Activated CD8-positive, alpha-beta memory T cell treated with anti-CD3 and anti-CD28 coated beads, Interleukin-2, amount 50 U/mL, for 1 hour (primary cell): ENCODE measurements at regions not wholly inside any gene's neighbourhood (a gene's known extent, or its start where the extent isn't known, plus 50 kb on each side); places are given as distances from the start of the nearest gene placed in this dataset.

Experiments
- DNase-seq: peaks from one replicate; pipeline ENCODE4 v3.0.0-alpha.2; 2020; ENCODE audit errors: extremely low read depth

DNA sequence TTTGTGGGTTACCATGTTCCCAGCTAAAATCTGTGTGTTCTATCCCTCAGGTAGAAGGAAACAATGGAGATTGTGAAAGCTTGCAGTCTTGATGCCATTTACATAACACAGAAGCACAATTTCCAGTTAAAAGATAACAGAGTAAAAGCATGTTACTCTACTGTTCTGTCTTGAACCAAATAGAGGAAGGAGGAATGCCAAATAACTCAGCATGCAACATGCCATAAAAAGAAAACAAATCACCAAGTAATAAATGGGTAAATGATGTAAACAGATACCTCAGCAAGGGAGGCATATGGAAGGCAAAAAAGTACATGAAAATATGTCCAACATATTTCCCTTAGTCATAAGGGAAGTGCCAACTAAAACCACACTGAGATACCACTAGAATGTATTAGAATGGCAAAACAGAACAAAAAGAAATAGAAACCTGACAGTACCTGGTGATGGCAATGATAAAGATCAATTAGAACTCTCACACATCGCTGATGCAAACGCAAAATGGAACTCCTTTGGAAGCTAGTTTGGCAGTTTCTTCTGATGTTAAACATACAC, 502.6 kb upstream of the HS3ST1 start:
- DNase-seq: no peak

DNA sequence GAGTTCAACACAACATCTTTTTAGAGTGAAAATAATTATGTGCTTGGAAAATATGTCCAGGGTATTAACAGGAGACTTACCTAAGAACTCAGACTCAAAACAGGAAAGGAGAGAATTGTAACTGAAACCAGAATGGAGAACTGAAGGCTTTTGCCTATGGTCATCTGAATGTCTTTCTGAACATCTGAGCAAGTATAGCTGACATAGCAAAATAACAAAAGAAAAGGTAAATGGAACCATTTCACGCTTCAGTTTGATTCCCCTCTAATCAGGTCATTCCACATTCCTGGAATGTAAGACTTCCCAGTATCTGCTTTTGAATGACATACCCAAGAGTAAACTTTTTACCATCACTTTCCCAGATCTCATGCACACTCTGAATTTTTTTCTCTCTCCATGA, 500.4 kb upstream of the HS3ST1 start:
- no peak for DNase-seq

DNA sequence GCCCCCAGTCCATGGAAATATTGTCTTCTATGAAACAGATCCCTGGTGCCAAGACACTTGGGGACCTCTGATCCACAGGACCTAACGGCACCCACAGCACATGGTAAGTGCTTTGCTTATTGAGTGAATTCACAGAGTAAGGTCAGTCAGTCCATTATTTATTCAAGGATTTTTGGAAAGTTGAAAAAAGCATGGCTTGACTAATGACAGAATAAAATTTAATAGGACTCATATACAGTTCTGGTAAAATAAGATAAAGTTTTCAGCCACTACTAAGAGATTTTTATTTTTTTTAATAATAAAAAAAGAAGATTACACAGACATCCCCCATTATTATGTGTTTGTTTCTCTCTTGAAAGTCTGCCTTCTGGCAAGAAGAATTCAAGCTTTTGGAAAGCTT, 490.6 kb upstream of the HS3ST1 start:
- no peak for DNase-seq

DNA sequence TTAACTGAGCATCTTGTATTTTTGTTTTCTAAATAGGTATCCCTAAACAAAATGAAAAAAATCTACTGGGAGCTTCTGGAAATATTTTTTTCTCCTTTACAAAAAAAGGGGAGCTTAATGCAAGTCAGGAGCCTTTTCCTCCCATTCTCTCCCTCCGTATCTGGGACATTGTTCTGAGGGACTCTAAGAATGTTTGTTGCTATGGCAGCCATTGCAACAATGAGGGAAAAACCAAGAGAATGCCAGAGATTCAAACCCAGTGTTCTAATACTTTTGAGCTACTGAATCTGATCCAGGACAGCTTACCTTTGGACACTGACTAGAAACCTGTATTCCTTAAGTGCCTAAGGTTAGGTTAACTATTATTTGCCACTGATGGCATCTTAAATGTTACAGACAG, 485.7 kb upstream of the HS3ST1 start:
- DNase-seq: no peak

DNA sequence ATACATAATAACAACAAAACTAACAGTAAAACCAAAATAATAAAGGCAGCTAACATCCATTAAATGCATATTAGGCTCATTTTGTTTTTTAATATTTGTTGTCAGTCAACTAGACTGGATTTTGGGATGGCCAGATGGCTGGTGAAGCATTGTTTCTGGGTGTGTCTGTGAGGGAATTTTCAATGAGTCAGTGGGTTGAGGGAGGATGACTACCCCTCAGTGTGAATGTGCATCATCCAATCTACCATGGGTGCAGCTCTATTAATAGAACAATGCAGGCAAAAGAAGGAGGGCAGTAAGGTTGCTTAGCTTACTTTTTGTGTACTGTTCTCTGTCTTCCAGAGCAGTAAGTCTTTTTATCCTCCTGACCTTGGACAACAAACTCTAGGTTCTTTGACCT, 484.2 kb upstream of the HS3ST1 start:
- no peak for DNase-seq

DNA sequence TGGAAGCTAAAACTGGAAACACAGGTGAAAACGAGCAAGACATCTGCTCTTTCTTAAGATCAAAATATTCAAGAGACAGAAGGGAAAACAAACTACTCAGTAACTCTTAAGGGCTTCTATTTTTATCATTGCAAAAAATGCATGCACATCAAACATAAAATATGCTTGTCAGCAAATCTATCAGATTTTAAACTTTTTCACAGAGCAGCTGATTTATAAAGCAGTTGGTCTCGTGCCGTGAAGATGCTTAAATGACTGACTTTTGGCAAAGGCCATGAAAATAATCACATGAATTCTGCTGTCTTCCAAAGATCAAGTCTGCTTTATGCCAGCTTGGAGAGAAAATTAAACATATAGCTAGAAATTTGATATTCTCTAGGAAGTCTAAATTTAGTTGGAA, 482.1 kb upstream of the HS3ST1 start:
- no peak for DNase-seq

DNA sequence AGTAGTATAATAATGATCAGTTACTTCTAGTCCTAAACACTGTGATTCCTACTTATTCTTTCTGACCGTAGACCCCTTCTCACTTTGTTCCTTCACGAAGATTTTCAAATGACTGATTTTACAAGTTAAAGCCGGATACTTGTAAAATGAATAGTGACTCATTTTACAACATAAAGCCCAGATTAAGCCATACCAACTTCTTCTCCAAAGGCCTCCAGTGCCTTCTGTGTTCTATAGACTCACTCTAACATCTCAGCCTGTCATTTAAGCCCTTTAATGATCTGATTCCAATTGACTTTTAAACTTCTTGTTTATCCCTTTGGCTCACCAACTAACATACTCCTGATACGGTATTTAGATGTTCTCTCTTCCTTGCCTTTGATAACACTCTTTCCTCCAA, 480.0 kb upstream of the HS3ST1 start:
- DNase-seq: no peak

DNA sequence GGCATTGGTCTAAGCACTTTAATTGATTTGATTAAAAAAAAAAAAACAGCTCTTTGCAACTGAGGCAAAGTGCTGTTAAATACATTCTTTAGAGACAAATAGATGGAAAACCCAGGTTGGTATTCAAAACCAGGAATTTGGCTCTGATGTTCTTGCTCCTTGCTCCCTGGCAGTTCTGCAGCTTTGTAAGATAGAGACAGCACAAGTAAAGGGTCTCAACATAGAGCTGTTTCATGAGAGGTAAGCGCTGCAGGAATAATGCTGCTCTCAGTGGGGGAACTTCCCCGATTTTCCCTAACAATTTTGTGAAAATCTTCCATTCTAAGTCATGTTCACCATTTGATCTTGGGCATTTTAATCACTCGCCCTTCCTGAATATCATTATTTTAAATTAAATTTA, 479.5 kb upstream of the HS3ST1 start:
- no peak for DNase-seq

DNA sequence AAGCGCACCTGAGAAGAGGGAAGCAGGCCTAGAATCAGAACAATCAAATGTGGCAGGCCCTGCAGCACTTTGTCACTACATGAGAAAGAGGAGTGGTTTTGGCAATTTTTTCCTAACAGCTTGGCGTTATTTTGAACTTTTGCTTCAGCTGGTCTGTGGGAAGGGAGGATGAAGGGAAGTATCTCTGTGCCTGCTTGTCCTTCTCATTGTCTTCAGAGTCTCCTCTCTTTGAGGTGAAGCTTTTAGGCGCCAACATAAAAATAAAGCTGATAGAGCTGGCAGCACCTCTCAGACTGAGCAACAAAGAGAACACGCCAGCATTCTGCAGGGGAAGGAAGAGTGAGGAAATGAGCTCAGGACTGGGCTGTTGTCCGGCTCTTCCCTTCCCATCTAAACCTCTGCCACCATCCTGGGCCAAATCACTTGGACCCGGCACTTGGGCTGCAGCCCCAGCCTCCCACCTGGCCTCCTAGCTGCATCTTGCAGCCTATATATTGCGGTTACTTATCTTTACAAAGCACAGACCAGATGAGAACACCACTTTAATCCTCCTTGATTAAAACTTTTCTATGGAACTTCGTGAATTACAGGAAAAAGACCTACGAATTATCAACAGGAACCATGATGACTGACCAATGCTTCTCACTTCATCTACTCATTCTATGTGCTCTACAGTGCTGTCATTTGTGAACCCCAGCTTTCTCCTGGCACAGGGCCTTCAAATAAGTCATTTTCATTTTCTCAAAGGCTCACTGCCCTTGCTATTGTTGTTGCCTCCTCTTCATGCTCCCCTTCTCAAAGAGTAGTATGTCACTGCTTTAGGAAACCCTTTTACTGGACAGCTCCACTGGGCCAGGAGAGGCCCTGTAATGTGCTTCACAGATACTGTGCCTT, 476.4 kb upstream of the HS3ST1 start:
- no peak for DNase-seq

DNA sequence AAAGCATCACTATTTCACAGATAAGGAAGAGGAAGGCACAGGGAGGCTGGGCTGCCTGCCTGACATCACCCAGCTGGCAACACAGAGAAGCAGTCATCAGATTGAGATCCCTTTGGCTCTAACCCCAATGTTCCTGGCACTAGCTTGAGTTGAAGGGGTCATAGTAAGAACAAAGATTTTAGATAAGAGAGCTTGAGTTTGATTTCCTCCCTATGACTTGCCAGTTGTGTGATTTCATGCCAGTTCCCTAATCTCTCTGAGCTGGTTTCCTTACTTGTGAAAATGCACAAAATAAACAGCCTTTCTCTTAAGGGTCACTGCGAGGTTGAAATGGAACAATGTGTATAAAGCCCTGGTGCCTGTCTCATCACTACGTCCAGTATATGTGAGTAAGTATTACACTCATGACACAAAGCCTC, 475.4 kb upstream of the HS3ST1 start:
- DNase-seq: no peak

DNA sequence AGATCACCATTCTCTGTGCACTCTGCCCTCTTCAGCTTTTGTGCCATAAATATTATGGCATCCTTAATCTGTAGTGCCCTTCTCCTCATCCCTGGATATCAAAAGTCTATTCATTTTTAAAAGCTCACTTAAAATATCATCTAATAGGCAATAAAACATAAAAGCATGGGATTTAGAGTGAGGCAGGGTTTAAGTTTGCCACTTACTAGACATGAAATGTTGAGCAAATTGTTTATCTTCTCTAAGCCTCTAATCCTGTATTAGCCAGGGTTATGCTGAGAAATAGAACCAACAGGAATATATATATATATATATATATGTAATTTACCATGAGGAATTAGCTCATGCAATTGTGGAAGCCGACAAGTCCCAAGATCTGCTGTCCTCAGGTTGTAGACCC, 472.4 kb upstream of the HS3ST1 start:
- DNase-seq: no peak

DNA sequence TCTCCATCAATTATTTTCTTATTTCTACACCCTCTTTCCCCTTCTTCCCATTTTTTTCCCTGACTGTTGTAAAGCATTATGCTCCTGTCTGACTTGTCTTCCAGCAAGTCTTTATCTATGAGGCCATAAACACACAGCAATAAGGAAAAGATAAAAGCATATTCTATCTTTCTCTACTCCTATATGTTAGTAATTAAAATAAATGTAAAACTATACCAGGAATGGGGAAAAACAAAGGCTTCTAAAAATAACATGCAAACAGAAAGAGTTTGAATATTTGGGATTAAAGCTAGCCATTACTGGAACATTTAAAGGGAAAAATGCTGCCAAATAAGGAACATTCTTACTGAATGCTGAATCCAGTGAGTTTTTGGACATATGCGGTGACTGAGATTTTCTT, 471.7 kb upstream of the HS3ST1 start:
- no peak for DNase-seq

DNA sequence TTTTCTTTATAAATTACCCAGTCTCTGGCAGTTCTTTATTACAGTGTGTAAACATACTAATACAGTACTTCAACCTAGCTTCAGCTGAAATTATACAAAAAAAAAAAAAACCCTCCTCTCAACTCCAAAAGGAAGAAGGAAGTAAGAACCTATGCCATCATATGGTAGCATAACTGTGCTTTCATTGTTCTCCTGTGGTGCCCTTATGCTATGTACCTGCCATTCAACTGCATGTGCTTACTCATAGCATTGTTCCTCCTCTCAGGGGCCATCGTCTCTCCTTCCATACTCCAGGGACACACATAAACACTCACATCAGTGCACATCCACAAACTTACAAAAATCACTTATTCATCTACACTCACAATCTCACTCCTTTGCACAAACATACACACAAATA, 470.1 kb upstream of the HS3ST1 start:
- DNase-seq: no peak

DNA sequence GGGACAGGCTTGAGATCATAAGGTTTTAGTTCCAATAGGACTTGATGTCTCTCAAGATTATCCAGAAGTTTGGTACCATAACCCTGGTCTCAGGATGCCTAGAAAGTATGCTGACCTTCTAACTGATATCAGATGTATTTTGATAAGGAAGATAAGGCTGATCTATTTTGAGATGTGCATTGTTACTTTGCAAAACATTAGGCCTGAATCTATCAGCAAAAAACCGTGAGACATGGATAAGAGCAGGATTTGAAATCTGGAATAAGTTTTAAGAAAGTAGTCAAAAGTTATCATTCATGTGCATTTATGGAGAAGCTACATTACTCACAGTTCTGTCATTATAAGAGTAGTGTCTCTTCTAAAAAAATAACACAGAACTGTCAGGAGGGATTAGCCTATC, 467.1 kb upstream of the HS3ST1 start:
- no peak for DNase-seq

DNA sequence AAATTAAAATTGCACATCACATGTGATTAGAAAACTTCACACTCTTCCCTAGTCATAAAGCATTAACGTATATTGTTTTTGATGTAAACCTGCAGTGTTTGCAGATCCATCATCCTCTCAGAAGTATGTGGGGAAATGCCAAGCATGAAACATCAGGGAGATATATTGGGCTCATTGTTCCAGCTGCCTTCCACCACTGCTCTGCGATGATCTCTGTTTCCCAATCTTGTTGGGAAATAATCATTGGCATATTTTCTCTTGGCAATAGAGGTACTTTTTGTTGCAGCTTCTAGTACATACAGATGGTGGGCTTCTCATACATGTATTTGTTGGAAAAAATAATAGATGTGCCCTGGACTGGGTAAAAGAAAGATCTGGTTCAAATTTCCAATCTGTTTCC, 466.3 kb upstream of the HS3ST1 start:
- no peak for DNase-seq

DNA sequence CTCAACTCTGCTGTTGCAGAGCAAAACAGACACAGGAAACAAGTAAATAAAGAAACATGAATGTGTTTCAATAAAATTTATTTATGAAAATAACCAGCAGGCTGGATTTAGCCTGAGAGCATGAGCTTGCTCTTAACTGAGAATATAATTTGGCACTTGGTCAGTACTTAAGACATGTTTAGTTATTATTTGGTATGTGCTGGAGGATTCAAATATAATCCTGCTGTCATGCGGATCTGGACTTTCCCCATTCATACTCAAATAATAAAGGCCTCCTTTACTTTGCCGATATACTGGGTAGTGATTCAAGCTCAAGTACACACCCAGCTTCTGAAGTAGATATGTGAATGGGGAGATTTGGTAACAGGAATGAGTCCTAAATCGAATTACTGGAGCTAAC, 465.5 kb upstream of the HS3ST1 start:
- DNase-seq: no peak

DNA sequence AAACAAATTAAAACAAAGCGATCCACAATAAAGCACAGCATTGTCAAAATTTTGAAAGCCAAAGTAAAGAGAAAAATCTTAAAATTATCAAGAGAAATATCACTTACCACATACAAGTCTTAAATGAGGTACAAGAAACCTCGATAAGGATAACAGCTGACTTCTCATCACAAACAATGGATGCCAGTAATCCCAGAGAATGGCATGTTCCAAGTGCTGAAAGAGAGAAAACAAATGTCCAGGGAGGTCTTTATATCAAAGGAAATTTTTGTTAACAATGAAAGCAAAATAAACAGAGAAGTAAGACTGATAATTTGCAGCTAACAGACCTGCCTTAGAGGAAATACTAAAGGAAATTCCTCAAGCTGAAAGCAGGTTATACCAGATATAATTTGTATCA, 460.4 kb upstream of the HS3ST1 start:
- DNase-seq: no peak

DNA sequence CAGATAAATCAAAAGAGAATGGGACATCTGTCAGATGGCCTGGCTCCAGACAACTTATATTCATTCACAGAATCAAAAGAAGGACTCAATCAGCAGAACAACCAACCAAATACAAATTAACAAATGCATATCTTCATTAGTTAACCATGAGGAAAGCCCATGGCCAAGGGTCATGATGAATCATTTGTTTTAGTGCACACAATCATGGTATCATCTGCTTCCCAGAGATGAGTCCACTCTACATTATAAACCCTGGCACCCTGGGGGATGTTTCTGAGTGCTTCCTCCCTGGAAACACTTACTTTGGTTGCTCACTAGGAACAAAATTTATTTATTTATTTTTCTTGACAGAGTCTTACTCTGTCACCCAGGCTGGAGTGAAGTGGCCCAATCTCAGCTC, 453.3 kb upstream of the HS3ST1 start:
- DNase-seq: no peak

DNA sequence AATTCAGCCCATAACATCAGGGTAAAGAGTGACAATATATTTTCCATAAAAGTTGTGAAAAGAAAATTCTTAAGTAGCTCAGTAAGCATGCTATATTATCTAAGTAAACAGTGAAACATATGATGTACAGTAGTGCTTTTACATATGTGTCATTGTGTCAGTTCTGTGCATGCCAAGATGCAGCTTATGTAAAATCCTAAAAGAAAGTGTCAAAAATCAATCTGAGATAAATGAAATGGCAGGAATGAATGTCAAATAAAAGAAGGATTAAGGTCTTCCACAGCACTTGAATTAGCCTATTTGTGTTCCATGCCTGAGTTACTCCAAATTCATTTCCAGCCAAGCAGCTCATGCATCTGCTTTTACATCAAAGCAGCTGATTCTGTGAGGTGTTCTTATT, 452.7 kb upstream of the HS3ST1 start:
- DNase-seq: no peak

DNA sequence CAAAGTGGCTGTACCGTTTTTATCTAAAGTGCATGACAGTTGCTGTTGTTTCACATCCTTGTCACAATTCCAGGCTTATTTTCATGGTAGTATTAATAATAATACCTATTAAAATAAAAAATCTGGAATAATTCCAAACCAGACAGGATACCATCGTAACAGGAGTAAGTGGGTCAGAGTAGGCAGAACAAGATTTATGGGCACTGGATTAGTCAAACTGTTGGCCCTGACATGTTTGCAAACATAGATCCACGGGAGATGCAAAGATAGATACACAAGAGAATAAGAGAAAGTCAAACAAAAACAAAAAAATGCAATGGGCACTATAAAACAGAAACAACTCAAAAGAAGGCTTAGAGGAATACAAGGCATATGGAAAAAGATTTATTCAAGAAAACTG, 449.5 kb upstream of the HS3ST1 start:
- DNase-seq: no peak

DNA sequence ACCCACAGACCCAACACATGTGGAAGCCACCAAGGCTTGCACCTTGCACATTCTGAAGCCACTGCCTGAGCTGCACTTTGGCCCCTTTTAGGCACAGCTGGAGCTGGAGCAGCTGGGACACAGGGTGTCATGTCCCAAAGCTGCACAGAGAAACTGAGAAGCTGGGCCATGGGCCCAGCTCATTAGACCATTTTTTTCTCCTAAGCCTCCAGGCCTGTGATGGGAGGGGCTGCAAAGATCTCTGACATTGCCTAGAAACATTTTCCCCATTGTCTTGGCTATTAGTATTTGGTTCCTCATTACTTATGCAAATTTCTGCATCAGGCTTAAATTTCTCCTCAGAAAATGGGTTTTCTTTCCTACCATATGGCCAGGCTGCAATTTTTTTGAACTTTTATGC, 447.4 kb upstream of the HS3ST1 start:
- no peak for DNase-seq

DNA sequence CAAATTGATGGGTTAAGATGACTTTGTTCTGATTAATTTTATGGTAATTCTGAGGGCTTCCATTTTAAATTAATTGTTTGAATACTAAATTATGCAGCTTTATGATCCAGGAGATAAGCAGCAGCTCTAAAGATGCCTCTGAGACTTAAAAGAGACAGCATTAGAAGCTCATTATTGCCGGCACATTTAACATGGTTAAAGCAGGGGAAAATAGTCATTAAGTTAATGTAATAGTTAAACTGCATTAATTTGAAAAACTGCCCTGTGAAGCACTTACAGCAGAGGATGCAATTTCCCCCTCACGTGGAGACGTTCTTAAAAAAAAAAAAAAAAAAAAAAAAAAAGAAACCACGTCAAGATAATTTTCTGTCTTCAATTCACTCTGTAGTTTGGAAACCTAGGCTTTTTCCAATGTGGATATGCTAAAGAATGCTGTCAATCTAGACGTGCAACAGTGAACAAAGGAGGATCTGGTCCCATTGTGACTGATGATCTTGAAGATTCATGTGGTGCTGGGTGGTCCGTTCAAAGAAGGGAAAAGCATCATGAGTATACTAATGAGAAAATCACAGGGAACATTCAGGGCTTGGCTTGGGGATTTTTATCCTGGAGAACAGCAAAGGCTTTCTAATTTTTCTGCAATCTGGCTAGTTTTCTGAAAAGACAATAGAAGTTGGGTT, 440.6 kb upstream of the HS3ST1 start:
- no peak for DNase-seq

DNA sequence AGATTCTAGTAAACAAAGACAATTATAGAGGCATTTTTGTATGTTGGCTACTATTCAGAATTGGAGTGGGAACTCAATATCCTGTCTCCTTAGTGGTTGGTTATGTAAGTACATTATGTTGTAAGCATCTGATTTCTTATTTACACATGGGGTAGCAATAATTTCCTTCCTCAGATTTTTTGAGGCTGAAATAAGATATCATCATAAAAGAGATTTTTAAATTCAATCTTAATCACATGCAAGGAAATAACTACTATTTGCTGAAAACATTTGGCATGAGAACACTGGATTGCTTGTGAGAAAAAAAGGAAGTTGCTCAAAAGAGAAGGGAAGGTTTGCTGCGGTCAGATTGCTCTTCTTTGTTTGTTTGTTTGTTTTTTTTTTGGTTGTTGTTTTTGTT, 437.7 kb upstream of the HS3ST1 start:
- no peak for DNase-seq
